Tibial artery (tissue), 4 donors: ENCODE measurements at regions not wholly inside any gene's neighbourhood (a gene's known extent, or its start where the extent isn't known, plus 50 kb on each side); places are given as distances from the start of the nearest gene placed in this dataset.

Experiments
- DNase-seq, 2 donors: peaks; one replicate each; pipeline ENCODE4 v3.0.0-alpha.2; 2019
- H3K27ac ChIP-seq, 2 donors: fragments of 200-600 bp; sonication (generic) in 1 of 2; 1 replicate in 1 of 2; 2 replicates in 1 of 2; pipeline ENCODE4 v1.5.1; 2018 to 2019; ENCODE audit warnings: mild to moderate bottlenecking in 1 of 2
- H3K27me3 ChIP-seq, 2 donors: fragments of 200-600 bp; sonication (generic) in 1 of 2; one replicate each; pipeline versions ENCODE4 v1.5.1 to v1.6.0; 2016 to 2019
- H3K36me3 ChIP-seq, 3 donors: fragments of 200-600 bp; sonication (generic) in 2 of 3; one replicate each; pipeline ENCODE4 v1.5.1; 2016 to 2019; ENCODE audit warnings: mild to moderate bottlenecking in 2 of 3
- H3K4me1 ChIP-seq, 4 donors: fragments of 200-600 bp; sonication (generic) in 2 of 4; 1 replicate in 3 of 4; 2 replicates in 1 of 4; pipeline ENCODE4 v1.5.1; 2016 to 2019
- H3K4me3 ChIP-seq, 2 donors: fragments of 200-600 bp; sonication (generic) in 1 of 2; 1 replicate in 1 of 2; 2 replicates in 1 of 2; pipeline ENCODE4 v1.5.1; 2018 to 2019; ENCODE audit warnings: mild to moderate bottlenecking in 2 of 2
- H3K9me3 ChIP-seq, 3 donors: fragments of 200-600 bp; sonication (generic) in 1 of 3; one replicate each; pipeline ENCODE4 v1.5.1; 2016 to 2019
- intact Hi-C: fragments of 100-400 bp; cut with DNase I; formaldehyde crosslinking; loops from one replicate; pipeline ENCODE4 v1.15.0; 2023; ENCODE audit warnings: low total_unique reads
- TF ChIP-seq, protein P1 (sequence below), 2 experiments: fragments of 200-600 bp in 1 of 2; fragments of 450-650 bp in 1 of 2; IDR thresholded peaks; one replicate each; pipeline ENCODE4 v1.5.1; 2017 to 2019; ENCODE audit warnings: antibody characterized with exemption in 2 of 2, mild to moderate bottlenecking in 1 of 2, moderate library complexity in 1 of 2

DNA sequence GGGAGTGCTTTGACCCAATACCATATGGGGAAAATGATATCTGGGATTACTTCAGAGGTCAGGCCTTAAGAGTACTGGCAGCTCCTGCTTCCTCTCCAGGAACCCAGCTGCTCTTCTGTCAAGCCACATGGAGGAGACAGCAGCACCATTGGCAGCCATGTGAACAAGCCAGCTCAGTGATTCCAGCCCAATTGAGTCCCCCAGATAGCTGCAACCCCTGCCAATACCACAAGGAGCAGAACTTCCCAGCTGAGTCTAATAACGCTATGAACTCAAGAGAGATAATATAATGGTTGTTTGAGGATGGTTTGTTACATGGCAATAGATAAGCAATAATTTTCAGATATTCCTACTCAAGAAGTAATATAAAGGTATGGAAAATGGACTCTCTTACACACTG is 126.8 kb upstream of the CPNE4 start:
- TF ChIP-seq, protein P1, sequence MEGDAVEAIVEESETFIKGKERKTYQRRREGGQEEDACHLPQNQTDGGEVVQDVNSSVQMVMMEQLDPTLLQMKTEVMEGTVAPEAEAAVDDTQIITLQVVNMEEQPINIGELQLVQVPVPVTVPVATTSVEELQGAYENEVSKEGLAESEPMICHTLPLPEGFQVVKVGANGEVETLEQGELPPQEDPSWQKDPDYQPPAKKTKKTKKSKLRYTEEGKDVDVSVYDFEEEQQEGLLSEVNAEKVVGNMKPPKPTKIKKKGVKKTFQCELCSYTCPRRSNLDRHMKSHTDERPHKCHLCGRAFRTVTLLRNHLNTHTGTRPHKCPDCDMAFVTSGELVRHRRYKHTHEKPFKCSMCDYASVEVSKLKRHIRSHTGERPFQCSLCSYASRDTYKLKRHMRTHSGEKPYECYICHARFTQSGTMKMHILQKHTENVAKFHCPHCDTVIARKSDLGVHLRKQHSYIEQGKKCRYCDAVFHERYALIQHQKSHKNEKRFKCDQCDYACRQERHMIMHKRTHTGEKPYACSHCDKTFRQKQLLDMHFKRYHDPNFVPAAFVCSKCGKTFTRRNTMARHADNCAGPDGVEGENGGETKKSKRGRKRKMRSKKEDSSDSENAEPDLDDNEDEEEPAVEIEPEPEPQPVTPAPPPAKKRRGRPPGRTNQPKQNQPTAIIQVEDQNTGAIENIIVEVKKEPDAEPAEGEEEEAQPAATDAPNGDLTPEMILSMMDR (IDR thresholded peaks at IDR 0.05): no peak
- H3K9me3 ChIP-seq: no peaks in the 10 kb centered on the region
- intact Hi-C loops: no loop called here
- H3K36me3 ChIP-seq: no peaks in the 10 kb centered on the region
- no peaks in the 10 kb centered on the region for H3K27me3 ChIP-seq
- no peak overlapping the region for H3K4me3 ChIP-seq
- no peak for DNase-seq
- no peak overlapping the region for H3K27ac ChIP-seq
- no peaks in the 10 kb centered on the region for H3K4me1 ChIP-seq

DNA sequence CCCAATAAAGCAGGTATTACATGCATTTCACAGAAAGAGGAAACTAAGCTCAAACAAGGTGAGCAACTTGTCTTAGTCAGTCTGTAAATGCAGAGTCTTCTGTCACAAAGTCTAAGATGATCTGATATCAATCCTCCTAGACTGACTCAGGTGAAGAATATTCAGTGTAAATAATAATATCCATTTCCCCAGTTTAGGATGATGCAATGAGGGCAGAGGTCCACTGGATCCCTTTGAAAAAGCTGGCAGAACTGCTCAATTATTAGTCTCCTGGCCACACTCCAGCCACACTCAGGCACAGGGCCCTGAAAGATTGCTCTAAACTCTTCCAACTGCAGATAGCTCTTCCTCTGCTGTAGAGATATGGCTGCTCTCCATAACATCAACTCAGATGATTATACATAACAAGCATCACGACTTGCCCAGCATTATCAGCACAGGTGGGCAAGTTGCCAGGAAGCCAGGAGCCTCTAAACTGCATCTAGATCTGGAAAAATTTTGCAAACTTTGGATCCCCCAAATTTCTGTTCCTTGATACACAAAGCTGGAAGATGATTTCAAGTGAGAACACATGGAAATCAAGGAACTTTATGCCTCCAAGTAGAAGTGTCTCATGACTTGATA is 129.8 kb upstream of the CPNE4 start:
- intact Hi-C loops: no loop called here
- no peak overlapping the region for H3K27ac ChIP-seq
- TF ChIP-seq, protein P1 (IDR thresholded peaks at IDR 0.05): no peak
- no peak for DNase-seq
- no peaks in the 10 kb centered on the region for H3K36me3 ChIP-seq
- H3K27me3 ChIP-seq: no peaks in the 10 kb centered on the region
- no peaks in the 10 kb centered on the region for H3K4me1 ChIP-seq
- no peak overlapping the region for H3K4me3 ChIP-seq
- no peaks in the 10 kb centered on the region for H3K9me3 ChIP-seq

DNA sequence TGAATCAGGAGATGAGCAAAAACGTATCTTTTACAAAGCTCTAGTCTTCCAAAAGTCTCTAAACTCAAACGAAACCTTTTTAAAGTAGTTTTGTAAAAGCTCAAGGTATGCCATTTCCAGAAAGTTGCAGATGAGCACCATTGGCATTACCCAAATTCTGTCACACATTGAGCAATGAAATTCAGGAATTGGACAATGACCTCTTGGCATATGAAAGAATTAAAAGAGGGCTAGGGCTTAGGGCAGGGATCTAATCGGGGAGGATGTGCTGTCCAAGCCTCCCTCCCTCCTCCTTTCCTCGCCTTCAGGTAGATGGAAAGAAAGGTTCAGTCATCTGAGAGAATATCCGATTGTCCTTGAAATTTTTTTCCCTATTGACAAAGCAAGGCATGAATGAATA is 133.1 kb upstream of the CPNE4 start:
- intact Hi-C loops: no loop called here
- Histone ChIP-seq H3K4me1 (no peaks in the 10 kb centered on the region), H3K36me3 (no peaks in the 10 kb centered on the region), H3K4me3 (no peak overlapping the region), H3K27ac (no peak overlapping the region), H3K27me3 (no peaks in the 10 kb centered on the region), H3K9me3 (no peaks in the 10 kb centered on the region)
- no peak for DNase-seq
- TF ChIP-seq, protein P1 (IDR thresholded peaks at IDR 0.05): no peak

DNA sequence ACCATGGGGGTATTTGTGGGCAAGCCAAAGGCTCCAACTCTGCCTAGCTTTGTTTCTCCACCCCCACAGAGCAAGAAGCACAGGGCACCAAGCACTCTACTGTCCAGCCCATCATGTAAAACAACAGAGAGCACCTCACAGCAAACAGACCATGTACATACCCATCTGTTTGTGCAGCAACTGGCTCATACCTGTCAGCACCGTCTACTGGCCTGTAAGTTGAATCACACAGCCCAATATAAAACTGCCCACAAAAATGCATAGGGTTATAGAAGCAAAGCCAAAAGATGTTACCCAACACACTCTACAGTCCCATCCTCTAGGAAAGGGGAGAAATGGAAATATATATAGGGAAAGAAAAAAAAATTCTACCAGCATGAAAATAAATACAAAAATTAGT is 139.7 kb upstream of the CPNE4 start:
- Histone ChIP-seq H3K4me3 (no peak overlapping the region), H3K27ac (no peak overlapping the region), H3K36me3 (no peaks in the 10 kb centered on the region), H3K9me3 (no peaks in the 10 kb centered on the region), H3K27me3 (no peaks in the 10 kb centered on the region), H3K4me1 (no peaks in the 10 kb centered on the region)
- no peak for DNase-seq
- intact Hi-C loops: no loop called here
- TF ChIP-seq, protein P1 (IDR thresholded peaks at IDR 0.05): no peak

DNA sequence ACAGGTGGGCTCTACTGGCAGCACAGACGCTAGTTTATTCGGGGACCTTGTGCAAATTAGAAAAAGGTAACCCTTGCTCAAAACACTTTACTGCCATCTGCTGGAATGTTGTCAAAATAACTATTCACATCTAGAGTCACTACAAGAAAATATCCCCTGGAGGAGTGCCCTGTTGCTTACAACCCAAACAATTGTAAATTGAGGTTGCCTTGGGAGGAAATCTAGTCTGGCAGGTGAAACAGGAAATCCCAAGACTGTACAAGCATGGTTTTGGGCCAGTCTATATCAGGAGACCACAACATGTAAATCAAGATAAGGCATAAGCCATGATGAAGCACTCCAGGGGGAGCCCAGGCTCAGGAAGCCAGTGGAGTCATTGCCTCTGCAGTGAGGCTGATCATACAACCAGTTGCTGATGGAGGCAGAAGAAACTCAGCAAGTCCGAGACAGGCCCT is 136.8 kb upstream of the ACP3 start:
- H3K36me3 ChIP-seq: no peaks in the 10 kb centered on the region
- H3K27me3 ChIP-seq: no peaks in the 10 kb centered on the region
- TF ChIP-seq, protein P1 (IDR thresholded peaks at IDR 0.05): peak in 1 of 2 experiments; percentile 29
- no peak overlapping the region for H3K4me3 ChIP-seq
- H3K4me1 ChIP-seq: no peaks in the 10 kb centered on the region
- no peaks in the 10 kb centered on the region for H3K9me3 ChIP-seq
- intact Hi-C loops: no loop called here
- no peak overlapping the region for H3K27ac ChIP-seq
- no peak for DNase-seq

DNA sequence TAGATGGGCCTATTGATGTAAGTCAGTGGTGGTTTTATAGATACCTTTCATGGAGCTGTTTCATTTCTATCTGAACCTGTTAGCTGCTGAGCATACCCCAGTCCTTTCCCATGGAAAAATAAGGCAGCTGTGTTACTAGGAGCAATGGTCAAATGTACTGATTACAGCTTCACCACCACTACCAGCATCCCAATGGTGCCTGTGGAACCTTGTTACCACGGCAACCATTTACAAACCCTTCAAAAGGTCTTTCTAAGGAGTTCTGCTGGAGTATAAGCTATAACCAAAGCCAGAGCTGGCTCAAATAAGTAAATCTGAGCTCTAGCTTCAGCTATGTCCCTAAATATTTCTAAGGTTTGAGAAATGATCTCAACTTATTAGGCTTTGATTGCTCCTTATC is 133.4 kb upstream of the ACP3 start:
- no peaks in the 10 kb centered on the region for H3K9me3 ChIP-seq
- no peaks in the 10 kb centered on the region for H3K36me3 ChIP-seq
- H3K27me3 ChIP-seq: no peaks in the 10 kb centered on the region
- no peak for DNase-seq
- no peak overlapping the region for H3K4me3 ChIP-seq
- TF ChIP-seq, protein P1 (IDR thresholded peaks at IDR 0.05): no peak
- intact Hi-C loops: no loop called here
- no peaks in the 10 kb centered on the region for H3K4me1 ChIP-seq
- H3K27ac ChIP-seq: no peak overlapping the region
